ENCODE measurements at regions not wholly inside any gene's neighbourhood (a gene's known extent, or its start where the extent isn't known, plus 50 kb on each side); places are given as distances from the start of the nearest gene placed in this dataset.

DNA sequence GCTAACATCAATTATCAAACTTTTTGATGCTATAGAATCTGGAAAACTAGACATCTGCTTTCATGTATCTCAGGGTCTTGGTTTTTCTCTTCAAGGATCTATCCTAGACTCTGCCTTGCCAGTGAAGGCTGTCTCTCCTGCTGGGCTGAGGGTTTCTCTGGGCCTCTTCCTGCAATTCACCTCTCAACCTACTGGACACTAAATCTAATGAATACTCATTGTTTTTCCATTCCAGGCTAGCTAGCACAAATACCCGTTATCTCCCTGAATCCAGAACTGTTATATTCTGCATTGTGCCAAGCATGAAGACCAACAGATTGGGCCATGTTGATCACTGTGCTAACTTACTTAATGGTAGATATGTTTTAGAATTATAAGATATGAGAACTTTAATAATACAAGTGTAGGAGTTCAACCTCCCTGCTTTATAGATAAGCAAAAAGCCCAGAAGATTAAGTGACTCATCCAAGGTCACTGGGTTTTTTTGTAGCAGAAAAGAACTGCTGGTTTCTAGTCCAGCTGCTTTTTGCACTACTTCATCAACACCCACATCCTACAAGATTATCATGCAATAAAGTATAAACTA lies 56.5 kb upstream of the RNF38 start:
- TF ChIP-seq SIN3A (IDR thresholded peaks at IDR 0.05; ENCODE audit: borderline replicate concordance, insufficient read depth, low read length) (no peak), TAF1 (IDR thresholded peaks at IDR 0.05; ENCODE audit: borderline replicate concordance, insufficient read depth, low read length) (no peak)

Measured in PFSK-1 (cell line).